ENCODE measurements at regions not wholly inside any gene's neighbourhood (a gene's known extent, or its start where the extent isn't known, plus 50 kb on each side); places are given as distances from the start of the nearest gene placed in this dataset.

DNA sequence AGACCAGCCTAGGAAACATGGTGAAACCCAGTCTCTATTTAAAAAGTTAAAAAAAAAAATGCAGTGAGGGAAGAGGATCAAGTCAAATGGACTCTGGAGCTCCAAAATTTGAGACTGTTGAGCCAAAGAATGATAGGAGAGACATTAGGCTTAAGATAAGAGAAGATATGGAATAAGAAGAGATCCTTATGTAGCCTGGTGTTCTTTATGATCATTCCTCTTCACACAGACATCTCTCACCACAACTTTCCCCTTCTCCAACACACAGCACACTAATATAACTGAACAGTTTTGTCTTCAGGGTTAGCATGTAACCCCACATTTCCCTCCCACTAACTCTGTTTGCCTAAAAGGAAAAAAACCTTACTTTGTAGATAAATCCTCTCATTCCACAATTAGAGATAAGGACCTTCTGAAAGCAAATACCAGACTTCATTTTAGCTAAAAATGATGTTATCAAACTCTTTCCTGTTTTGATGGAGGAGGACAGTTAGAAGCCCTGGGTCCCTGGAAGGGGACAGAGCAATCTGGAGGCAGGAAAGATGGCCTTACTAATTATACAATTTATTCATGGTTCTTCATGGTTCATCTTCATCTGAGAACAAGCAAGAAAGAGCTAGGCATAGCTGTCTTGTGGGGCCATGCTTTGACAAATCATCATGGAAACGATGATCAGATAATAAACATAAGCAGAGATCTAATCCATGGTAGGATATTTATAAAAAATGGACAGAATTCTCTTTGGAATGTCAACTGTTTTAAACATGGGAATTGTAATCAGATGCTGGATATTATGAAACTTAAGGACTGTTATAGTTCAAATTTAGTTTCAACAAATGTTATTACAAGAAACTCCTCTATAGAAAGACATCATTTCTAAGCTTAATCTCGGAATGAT is 96.7 kb upstream of the S1PR1 start:
- TF ChIP-seq, protein P1, sequence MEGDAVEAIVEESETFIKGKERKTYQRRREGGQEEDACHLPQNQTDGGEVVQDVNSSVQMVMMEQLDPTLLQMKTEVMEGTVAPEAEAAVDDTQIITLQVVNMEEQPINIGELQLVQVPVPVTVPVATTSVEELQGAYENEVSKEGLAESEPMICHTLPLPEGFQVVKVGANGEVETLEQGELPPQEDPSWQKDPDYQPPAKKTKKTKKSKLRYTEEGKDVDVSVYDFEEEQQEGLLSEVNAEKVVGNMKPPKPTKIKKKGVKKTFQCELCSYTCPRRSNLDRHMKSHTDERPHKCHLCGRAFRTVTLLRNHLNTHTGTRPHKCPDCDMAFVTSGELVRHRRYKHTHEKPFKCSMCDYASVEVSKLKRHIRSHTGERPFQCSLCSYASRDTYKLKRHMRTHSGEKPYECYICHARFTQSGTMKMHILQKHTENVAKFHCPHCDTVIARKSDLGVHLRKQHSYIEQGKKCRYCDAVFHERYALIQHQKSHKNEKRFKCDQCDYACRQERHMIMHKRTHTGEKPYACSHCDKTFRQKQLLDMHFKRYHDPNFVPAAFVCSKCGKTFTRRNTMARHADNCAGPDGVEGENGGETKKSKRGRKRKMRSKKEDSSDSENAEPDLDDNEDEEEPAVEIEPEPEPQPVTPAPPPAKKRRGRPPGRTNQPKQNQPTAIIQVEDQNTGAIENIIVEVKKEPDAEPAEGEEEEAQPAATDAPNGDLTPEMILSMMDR (IDR thresholded peaks at IDR 0.05 in 8 of 11, conservative IDR thresholded peaks at IDR 0.05 in 3 of 11), result no peak
- TF ChIP-seq POLR2A (IDR thresholded peaks at IDR 0.05), result no peak
